DMS153 (cell line): ENCODE measurements at regions not wholly inside any gene's neighbourhood (a gene's known extent, or its start where the extent isn't known, plus 50 kb on each side); places are given as distances from the start of the nearest gene placed in this dataset.

Experiments
- DNase-seq: peaks from one replicate; lab custom pipeline; 2025; lab: John Stamatoyannopoulos, UW

DNA sequence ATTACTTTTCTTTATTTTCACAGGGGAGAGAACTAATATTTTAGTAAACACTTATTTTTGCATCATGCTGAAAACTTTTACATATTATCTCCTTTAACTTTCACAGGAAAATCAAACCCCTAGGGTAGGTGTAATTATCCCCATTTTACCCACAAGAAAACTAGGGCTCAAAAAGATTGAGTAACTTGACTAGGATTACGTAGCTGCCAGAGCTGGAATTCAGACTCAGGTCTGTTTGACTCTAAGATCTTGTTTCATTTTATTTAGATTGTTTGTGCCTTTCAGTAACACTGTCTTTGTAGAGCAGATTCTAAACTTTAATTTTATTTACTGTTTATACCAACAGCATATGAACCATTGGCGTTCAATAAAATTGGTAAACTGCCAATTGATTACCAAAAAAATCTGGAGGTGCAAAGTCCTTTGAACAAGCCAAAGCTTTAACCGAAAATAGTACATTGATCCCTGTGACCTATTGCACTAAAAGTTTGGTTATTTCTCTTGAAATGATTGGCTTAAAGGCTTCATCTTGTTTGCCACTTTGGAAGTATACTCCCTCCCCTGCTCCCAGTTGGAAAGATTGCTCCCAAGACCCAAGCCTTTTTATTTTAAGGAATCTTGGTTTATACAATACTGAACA, 71.0 kb upstream of the WDR26 start:
- DNase-seq: no peak

GRCh38 chr1:224506141-224506814, 71.7 kb upstream of the WDR26 start:
- no peak for DNase-seq

GRCh38 chr1:224507771-224508523, 73.3 kb upstream of the WDR26 start:
- no peak for DNase-seq

- DNase-seq: no peak
These were observed 75.3 kb upstream of the WDR26 start for GRCh38 chr1:224509907-224510306.

- peak; percentile 22 for DNase-seq
These were observed 76.5 kb upstream of the WDR26 start for GRCh38 chr1:224510880-224511645.

GRCh38 chr1:224512600-224513151, 78.1 kb upstream of the WDR26 start:
- no peak for DNase-seq

GRCh38 chr1:224513383-224513782, 78.8 kb upstream of the WDR26 start:
- DNase-seq: no peak

DNA sequence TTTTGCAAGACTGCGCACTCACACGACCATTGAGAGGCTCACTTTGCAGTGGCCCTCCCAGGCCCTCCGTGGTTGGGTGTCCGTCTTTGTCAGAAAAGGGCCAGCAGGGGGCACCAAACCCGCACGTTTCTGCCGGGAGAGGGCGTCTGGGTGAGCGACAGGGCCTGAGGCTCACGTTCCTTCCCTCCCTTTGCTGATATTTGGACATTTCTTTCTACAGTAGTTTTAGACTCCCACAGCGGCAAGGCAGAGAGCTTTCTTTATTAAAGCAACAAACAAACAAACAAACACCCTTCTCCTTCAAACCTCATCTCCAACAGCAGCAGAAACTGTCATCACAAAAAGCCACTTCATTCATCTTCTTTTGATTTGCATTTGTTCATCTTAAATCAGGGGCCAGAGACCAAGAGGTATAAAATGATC, 79.2 kb upstream of the WDR26 start:
- peak; percentile 82 for DNase-seq

GRCh38 chr1:224517171-224517570, 82.6 kb upstream of the WDR26 start:
- no peak for DNase-seq

DNA sequence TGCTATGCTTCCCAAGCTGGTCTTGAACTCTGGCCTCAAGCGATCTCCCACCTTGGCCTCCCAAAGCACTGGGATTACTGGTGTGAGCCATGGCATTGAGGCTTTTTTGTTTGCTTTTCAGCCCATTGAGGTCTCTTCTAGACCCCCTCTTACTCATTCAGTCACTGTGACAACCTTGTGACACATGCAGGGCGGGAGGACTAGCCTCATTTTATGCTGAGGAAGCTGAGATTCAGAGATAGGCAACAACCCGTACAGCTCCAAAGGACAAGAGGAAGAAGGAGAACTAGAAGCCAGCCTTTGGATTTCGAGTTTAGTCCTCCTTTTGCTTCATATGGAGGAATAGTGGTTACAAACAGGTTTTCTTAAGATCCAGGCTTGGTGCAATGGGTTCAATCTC, 83.9 kb upstream of the WDR26 start:
- DNase-seq: no peak

DNA sequence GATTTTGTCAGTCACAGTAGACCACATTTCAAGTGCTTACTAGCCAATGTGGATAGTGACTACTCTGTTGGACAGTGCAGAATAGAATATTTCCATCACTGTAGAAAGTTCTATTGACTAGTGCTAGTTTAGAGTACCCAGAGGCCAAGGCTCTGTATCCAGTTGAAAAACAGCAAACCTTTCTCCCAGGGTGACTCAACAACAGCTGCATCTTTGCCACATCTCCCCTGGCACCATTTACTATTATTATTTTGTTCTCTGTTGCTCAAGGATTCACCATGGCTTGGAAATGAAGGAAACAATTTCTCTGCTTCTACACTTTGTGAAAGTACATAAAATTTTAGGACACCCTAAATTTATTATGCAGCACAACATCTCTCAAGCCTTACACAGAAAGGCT, 85.3 kb upstream of the WDR26 start:
- DNase-seq: no peak

- DNase-seq: no peak
These were observed 86.2 kb upstream of the WDR26 start for GRCh38 chr1:224520808-224521207.

GRCh38 chr1:224521904-224522734, 87.5 kb upstream of the WDR26 start:
- DNase-seq: peak; percentile 51

DNA sequence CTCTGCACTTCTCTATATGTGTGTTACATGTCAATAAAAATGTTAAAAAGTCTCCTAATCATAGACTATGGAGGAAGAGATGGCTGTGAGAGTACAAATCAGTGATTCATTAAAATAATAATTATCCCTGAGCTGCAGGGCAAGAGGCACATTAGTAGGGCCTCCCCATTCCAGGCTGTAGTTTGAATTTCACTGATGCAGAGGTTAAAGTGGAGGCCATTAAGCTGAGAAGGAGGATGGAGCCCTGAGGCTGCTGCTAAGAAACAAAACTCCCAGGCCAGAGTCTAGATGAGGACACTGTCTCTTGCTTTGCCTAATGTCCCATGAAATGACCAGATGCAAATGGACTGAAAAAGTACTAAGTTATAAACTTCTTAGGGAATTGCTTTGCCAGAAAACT, 89.1 kb upstream of the WDR26 start:
- DNase-seq: no peak

- DNase-seq: no peak
These were observed 90.1 kb upstream of the WDR26 start for GRCh38 chr1:224524679-224525078.

GRCh38 chr1:224525411-224526040, 90.6 kb upstream of the CNIH3 start:
- DNase-seq: no peak

- no peak for DNase-seq
These were observed 89.3 kb upstream of the CNIH3 start for GRCh38 chr1:224526771-224527170.

DNA sequence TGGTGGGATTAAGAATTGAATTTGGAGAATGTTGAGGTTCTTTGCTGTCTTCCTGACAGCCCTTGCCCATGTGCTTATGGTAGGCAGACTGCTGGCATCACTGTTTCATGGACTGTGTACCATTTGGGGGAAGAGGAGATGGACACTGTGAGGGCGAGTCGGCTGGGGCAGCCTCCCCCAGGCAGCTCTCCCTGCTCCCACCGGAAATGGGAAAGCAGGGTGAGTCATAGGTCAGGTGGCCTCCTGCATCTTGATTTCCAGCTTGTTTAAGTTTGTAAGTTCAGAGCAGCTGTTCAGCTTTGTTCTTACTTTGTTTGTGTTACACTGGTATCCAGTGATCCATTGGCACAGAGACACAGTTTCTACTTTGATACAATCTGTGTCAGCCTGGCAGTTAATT, 87.2 kb upstream of the CNIH3 start:
- no peak for DNase-seq

DNA sequence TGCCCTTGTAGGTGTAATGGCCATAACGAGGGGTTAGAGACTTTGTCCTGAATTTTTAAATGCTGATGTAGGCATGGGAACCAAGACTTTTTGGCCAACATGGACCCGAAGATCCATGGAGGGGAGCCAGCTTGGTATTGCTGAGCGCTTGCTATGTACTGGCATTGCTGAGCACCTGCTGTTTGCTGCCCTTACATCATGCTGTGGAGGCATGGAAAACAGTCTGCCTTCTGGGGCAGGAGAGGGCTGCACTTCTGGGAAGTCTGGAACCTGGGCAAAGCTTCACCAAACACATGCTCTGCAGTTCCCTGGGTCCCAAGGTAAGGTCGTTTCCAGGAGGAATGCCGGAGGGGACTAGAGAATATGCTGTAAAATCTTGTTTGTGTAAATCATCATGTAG, 86.3 kb upstream of the CNIH3 start:
- DNase-seq: no peak

- DNase-seq: peak; percentile 14
These were observed 82.6 kb upstream of the CNIH3 start for GRCh38 chr1:224533517-224533916.

DNA sequence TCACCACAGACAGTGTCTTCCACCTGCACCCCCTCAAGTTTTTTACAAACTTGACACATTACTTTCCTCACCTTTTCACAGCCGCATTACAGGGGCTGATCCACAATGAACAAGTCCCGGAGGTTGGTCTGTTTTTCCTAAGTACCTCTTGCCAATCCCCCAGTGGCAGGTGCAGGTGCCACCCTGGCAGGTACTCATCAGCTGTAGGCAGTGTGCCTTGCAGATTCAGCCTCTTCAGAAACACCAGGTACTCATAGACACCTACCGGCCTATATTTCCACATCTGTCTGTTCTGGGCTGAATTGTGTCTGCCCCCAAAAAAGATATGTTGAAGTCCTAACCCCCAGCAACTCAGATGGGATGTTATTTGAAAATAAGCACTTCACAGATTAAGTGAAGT, 81.4 kb upstream of the CNIH3 start:
- peak; percentile 70 for DNase-seq
